Islet precursor cell (in vitro differentiated cells): ENCODE measurements at regions not wholly inside any gene's neighbourhood (a gene's known extent, or its start where the extent isn't known, plus 50 kb on each side); places are given as distances from the start of the nearest gene placed in this dataset.
"Not testable (repeated sequence)": the region's sequence is repeated elsewhere in the genome, so short reads cannot be mapped to it uniquely, and the experiment has no call there.

Experiments
- DNase-seq: peaks from one replicate; pipeline ENCODE4 v3.0.0-alpha.2; 2018

- DNase-seq, result no peak
Measured at GRCh38 chr2:173468266-173468793, 113.7 kb downstream of the CDCA7 start.

DNA sequence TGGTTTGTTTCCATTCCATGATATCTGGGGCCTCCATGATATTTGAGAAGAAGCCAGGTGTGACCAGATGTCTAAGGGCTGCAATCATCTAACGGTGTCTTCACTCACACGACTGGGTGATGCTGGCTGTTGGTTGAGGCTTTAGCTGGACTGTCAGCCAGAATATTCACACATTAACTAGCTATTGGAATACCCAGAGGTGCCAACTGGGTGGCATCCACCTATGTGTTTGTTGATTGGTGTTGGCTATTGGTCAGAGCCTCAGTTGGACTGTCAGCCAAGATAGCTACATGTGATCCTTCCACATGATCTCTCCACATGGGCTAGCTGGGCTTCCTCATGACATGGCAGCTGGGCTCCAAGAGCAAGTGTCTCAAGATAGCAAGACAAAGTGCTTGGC, 117.4 kb downstream of the CDCA7 start:
- no peak for DNase-seq

GRCh38 chr2:173483137-173483536, 128.5 kb downstream of the CDCA7 start:
- DNase-seq, result no peak

DNA sequence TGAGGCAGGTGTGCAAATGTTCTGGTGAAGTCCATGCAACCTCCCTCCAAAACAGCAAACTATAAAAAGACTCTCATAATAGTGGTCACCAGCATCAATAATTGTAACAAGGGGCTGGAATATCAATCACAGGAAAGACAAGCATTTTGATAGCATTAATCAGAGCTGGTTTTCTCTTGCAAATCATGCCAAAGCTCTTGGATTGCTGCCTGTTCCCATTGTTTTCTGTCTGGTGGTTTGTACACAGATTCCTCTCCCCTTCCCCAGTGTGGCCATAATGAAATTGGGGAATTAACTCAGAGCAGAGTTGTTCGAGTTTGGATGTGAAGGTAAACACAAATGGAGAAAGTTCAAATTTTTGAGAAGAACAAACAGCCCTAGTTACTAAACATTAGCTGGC, 134.2 kb downstream of the CDCA7 start:
- DNase-seq, result no peak

GRCh38 chr2:173491418-173491817, 136.7 kb downstream of the CDCA7 start:
- no peak for DNase-seq

- no peak for DNase-seq
Measured at GRCh38 chr2:173493874-173494273, 139.2 kb downstream of the CDCA7 start.

DNA sequence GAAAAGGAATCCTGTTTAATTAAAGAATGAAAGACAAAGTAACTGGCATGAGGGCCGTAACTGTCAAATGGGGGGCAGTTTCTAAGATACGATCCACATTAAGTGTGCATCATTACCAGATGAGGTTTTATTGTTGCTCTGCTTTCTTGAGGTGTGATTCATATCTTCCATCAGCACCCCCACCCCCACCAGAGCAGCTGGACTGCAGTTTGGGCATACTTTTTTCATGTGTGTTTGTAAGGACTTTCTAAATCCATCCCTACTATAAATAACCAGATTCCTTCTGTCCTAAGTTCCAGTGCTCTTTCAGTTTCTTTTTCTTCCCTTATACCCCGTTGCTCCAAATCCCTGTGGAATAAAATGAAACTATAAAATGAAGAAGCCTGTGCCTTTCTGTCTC, 142.1 kb downstream of the CDCA7 start:
- no peak for DNase-seq

GRCh38 chr2:173500953-173501352, 146.3 kb downstream of the CDCA7 start:
- DNase-seq, result no peak

- no peak for DNase-seq
Measured at GRCh38 chr2:173502296-173502695, 147.6 kb downstream of the CDCA7 start.

GRCh38 chr2:173511357-173511756, 156.7 kb downstream of the CDCA7 start:
- DNase-seq, result no peak

GRCh38 chr2:173511942-173512341, 157.3 kb downstream of the CDCA7 start:
- DNase-seq, result no peak

DNA sequence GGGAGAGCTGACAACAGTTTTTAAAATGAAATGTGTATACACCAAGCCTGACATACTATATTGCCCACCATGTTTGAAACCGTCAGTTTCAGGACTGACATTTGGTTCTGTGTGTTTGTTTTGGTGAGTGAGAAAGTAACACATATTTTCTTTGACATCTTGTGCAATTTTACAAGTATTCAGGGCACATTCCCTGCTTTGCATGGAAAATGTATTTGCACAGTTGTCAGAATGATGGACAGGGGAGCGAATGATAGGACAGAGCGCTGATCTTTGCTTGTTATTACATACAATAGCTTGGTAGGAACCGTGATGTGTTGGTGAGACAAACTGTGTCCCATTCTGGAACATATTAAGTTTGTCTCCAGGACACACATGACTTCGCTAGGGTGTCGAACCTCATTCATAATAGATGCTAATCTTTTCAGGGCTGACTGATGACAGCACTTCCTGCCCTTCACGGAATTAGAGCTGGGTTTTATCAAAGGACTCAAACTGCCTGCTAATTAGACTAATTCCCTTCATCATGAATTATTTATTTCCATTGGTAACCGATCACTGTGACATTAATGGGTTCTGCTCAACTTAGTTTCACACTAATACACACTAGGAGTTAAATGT, 158.5 kb downstream of the CDCA7 start:
- DNase-seq, result no peak

DNA sequence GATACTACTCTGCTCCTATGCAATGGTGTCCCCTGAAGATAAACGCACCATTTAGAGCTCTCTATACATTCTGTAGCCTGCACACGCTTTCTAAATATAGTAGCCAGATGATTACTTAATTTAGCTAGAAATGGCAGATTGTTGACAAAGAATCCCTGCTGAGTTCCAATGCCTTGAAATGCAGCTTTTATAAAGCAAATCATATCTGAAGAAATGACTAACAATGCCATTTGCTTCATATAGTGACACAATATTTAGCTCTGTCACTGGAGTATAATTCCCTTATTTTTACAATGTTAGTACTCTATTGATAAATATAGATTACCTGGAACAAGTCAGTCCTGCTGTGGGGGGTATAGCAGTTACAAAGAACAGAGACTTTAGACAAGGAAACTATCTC, 166.2 kb downstream of the CDCA7 start:
- no peak for DNase-seq

- no peak for DNase-seq
Measured at GRCh38 chr2:173521450-173522192, 166.9 kb downstream of the CDCA7 start.

GRCh38 chr2:173523497-173523896, 168.8 kb downstream of the CDCA7 start:
- DNase-seq, result no peak

GRCh38 chr2:173524256-173524955, 169.7 kb downstream of the CDCA7 start:
- no peak for DNase-seq

- DNase-seq, result not testable (repeated sequence)
Measured at GRCh38 chr2:173532732-173533531, 178.3 kb downstream of the CDCA7 start.

GRCh38 chr2:173537694-173538093, 183.0 kb downstream of the CDCA7 start:
- no peak for DNase-seq

- no peak for DNase-seq
Measured at GRCh38 chr2:173539615-173540014, 184.9 kb downstream of the CDCA7 start.

DNA sequence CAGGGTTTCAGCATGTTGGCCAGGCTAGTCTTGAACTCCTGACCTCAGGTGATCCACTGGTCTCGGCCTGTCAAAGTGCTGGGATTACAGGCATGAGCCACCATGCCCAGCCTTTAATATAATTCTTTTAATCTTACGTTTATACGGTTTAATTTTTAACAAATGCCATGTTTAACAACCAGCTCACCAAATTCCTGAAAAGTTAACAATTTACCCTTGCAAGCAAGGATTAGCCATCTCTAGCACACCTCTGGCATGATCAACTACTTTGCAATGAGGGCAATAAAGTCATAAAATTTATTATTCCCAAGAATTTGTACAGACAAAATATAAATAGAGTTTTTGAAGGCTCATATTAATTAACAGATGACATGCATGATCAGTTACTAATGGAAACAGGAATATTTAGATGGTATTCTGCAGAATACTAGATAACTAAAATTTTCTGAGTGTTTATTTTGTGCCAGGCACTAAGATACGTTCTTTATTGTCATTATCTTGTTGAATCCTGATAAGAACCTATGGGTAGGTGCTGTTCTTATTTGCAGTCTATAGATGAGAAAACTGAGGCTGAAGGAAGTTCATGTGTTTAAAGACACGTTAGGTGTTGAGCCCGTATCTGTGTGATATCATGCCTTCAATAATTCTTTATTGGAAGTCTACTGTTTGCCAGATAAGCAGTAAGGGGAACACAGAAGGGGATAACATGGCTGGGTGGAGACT, 190.1 kb downstream of the CDCA7 start:
- no peak for DNase-seq

DNA sequence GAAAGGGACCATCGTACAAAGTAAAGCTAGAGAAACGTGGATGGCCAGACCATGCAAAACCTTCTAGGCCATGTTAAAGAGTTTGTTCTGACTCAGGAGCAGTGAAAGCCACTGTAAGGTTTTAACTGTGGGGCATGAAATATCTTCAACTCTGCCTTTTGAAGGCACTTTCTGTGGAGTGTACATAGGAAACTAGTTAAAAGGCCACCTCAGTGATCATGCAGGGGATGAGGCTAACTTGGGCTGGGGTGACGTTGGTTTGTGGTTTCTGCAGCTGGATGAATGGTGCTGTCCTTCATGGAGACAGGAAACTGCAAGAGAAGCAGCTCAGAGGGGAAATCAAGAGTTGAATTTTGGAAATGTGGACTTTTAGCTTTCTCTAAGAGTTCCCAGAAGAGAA, 190.7 kb downstream of the CDCA7 start:
- no peak for DNase-seq

DNA sequence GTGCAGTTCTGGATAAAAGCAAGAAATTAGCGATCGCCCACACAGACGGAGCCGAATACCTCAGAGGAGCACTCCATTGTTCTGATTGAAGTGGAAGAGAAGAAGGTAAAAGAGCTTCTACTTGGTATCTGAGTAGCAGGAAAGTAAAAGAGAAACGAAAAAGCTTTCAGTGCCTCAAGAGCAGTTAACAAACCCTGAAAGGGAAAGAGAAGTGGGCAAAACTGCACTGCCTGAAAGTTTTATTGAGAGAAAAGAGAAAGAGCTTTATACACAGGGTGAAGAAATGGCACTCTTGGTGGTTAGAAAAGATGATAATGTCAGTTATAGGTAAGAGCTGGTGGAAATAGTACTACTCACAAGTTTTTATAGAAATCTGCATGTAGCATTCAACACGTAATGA, 192.8 kb downstream of the CDCA7 start:
- DNase-seq, result no peak
